ENCODE measurements at regions not wholly inside any gene's neighbourhood (a gene's known extent, or its start where the extent isn't known, plus 50 kb on each side); places are given as distances from the start of the nearest gene placed in this dataset.
"Not testable (repeated sequence)": the region's sequence is repeated elsewhere in the genome, so short reads cannot be mapped to it uniquely, and the experiment has no call there.

GRCh38 chr4:112708772-112709171, 71.8 kb downstream of the LARP7 start:
- TF ChIP-seq, protein P1, sequence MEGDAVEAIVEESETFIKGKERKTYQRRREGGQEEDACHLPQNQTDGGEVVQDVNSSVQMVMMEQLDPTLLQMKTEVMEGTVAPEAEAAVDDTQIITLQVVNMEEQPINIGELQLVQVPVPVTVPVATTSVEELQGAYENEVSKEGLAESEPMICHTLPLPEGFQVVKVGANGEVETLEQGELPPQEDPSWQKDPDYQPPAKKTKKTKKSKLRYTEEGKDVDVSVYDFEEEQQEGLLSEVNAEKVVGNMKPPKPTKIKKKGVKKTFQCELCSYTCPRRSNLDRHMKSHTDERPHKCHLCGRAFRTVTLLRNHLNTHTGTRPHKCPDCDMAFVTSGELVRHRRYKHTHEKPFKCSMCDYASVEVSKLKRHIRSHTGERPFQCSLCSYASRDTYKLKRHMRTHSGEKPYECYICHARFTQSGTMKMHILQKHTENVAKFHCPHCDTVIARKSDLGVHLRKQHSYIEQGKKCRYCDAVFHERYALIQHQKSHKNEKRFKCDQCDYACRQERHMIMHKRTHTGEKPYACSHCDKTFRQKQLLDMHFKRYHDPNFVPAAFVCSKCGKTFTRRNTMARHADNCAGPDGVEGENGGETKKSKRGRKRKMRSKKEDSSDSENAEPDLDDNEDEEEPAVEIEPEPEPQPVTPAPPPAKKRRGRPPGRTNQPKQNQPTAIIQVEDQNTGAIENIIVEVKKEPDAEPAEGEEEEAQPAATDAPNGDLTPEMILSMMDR (conservative IDR thresholded peaks at IDR 0.05): no peak
- TF ChIP-seq ZFX (IDR thresholded peaks at IDR 0.05): no peak
- H3K27ac ChIP-seq: no peak overlapping the region

- TF ChIP-seq ZFX (IDR thresholded peaks at IDR 0.05): no peak
- TF ChIP-seq, protein P1 (conservative IDR thresholded peaks at IDR 0.05): no peak
- H3K27ac ChIP-seq: no peak overlapping the region
These were observed 78.3 kb downstream of the LARP7 start for GRCh38 chr4:112714922-112715901.

- TF ChIP-seq, protein P1 (conservative IDR thresholded peaks at IDR 0.05): no peak
- no peak for TF ChIP-seq ZFX (IDR thresholded peaks at IDR 0.05)
- no peak overlapping the region for H3K27ac ChIP-seq
These were observed 80.9 kb downstream of the LARP7 start for GRCh38 chr4:112717856-112718255.

DNA sequence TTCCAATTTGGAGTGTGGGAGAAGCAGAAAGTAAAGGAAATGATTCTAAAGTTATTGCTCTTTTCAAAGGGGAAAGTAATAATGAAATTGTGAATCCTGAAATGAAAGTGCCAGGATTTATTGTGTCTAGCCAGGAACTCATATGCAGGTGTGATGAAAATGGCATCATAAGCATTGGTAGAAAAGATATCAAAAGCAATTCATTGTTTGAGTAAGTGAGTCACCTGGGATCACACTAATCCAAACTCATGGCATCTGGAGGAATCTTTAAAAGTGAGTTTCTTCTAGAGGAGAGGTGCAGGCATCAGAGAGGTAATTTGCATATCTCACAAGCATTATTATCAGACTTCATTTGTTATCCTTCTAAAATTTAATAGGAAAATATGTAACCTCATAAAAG, 84.7 kb downstream of the LARP7 start:
- no peak for TF ChIP-seq ZFX (IDR thresholded peaks at IDR 0.05)
- TF ChIP-seq, protein P1 (conservative IDR thresholded peaks at IDR 0.05): no peak

GRCh38 chr4:112726041-112726440, 89.1 kb downstream of the LARP7 start:
- H3K27ac ChIP-seq: no peak overlapping the region
- no peak for TF ChIP-seq ZFX (IDR thresholded peaks at IDR 0.05)
- TF ChIP-seq, protein P1 (conservative IDR thresholded peaks at IDR 0.05): no peak

More for the DNA sequence above, 84.7 kb downstream of the LARP7 start:
- no peak overlapping the region for H3K27ac ChIP-seq

DNA sequence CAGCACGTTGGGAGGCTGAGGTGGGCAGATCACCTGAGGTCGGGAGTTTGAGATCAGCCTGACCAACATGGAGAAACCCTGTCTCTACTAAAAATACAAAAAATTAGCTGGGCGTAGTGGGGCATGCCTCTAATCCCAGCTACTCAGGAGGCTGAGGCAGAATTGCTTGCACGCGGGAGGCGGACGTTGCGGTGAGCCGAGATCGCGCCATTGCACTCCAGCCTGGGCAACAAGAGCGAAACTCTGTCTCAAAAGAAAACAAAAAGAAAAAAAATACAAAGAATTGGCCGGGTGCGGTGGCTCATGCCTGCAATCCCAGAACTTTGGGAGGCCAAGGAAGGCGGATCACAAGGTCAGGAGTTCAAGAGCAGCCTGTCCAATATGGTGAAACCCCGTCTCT, 90.8 kb downstream of the LARP7 start:
- H3K27ac ChIP-seq: not testable (repeated sequence)

DNA sequence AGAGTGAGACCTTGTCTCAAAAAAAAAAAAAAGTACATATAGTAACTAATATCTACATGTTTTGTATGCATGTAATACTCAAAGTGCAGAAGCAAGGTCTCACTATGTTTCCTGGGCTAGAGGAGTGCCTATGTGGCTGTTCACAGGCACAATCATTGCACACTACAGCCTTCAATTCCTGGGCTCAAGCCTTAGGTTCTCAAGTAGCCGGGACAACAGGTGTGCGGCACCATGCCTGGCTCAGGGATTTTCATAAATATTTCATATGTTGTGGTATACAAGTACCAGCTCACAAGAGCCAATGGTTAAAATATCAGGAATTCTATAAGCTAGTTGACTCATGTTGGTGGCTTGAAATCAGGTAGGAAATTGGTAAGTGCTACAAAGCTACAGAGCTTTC, 94.8 kb downstream of the LARP7 start:
- no peak for TF ChIP-seq ZFX (IDR thresholded peaks at IDR 0.05)
- TF ChIP-seq, protein P1 (conservative IDR thresholded peaks at IDR 0.05): no peak
- no peak overlapping the region for H3K27ac ChIP-seq
